ENCODE measurements at regions not wholly inside any gene's neighbourhood (a gene's known extent, or its start where the extent isn't known, plus 50 kb on each side); places are given as distances from the start of the nearest gene placed in this dataset.

- TF ChIP-seq EZH2 (IDR thresholded peaks at IDR 0.05; ENCODE audit: insufficient read depth, poor library complexity, severe bottlenecking) (no peak), EZH2phosphoT487 (IDR thresholded peaks at IDR 0.05; ENCODE audit: insufficient read depth, low read depth) (no peak)
Observed at GRCh38 chr14:105711044-105711620, 184.7 kb downstream of the TMEM121 start.
